ENCODE measurements at regions not wholly inside any gene's neighbourhood (a gene's known extent, or its start where the extent isn't known, plus 50 kb on each side); places are given as distances from the start of the nearest gene placed in this dataset.

DNA sequence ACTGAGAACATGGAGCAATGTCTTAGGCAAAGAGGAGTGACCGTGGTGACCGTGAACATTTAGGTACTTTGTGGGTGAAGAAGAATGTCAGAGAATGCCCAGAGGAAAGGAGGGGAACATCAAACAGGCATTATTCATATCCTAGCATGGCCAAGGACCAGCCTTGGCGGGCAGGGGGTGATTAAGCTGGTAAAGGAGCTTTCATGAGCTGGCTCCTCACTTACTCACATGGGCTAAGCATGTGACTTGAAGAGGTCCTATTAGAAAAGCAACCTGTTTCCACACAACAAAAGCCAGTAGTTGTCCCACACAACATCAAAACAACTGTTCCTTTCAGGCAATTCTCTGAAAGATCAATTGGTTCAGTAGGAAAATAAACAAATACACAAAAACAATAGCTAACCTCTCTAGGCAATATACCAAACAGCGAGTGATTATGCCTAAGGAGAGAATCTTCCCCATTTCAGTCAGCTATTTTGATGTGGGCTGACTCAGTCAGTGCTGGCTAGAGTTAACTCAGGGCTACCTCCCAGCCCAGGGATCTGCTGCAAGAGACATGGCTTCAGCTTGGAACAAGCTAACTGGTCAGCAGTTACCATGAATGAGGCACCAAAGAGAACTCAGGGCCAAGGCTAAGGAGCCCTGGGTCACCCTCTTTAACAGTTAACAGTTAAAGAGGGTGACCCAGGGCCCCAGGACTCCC lies 283.5 kb downstream of the ARHGAP12 start:
- no peak for DNase-seq (ENCODE audit: low spot score)

DNA sequence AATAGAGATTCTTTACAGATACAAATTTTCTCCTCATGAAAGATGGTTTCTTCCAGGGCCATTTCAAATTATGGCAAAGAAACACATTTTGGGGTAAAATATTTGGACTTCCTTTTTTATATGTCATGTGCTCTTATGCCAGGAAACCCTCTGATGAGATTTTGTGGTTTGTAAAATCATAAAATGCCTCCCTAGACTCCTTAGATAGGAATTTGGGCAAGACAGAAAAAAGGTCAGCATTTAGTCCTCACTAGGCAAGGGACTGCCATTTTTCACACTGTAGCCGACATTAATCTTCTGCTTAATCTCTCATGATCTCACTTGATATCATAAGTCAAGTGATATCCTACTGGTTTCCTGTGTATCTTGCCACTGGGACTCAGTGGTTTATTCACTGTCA lies 286.4 kb downstream of the ARHGAP12 start:
- no peak for DNase-seq (ENCODE audit: low spot score)

DNA sequence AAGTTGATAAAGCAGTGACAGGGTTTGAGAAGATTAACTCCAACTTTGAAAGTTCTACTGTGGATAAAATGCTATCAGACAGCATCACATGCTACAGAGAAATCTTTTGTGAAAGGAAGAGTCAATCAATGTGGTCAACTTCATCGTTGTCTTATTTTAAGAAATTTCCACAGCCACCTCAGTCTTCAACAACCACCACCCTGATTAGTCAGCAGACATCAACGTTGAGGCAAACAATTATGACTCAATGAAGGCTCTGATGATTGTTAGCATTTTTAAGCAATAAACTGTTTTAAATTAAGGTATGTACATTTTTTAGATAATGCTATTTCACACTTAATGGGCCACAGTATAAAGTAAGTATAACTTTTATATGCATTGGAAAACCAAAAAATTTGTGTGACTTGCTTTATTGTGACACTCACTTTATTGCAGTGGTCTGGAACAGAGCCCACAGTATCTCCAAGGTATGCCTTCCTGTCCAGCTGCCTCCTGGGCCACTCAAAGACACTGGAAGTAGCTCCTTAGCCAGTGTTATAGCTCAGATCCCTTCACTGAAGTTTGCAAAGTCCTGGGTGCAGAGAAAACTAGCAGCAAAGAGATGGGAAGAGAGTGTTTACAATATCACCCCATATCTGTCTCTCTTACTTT lies 293.1 kb downstream of the ARHGAP12 start:
- no peak for DNase-seq (ENCODE audit: low spot score)

DNA sequence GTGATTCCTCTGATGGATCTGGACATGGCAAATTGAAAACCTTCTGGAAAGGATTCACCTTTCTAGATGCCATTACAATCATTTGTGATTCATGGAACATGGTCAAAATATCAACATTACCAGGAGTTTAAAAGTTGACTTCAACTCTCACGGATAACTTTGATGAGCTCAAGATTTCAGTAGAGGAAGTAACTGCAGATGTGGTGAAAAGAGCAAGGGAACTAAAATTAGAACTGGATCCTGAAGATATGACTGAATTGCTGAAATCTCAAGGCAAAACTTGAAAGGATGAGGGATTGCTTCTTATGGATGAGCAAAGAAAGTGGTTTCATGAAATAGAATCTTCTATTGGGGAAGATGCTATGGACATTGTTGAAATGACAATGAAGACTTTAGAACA lies 293.6 kb downstream of the ARHGAP12 start:
- DNase-seq (ENCODE audit: low spot score): no peak

DNA sequence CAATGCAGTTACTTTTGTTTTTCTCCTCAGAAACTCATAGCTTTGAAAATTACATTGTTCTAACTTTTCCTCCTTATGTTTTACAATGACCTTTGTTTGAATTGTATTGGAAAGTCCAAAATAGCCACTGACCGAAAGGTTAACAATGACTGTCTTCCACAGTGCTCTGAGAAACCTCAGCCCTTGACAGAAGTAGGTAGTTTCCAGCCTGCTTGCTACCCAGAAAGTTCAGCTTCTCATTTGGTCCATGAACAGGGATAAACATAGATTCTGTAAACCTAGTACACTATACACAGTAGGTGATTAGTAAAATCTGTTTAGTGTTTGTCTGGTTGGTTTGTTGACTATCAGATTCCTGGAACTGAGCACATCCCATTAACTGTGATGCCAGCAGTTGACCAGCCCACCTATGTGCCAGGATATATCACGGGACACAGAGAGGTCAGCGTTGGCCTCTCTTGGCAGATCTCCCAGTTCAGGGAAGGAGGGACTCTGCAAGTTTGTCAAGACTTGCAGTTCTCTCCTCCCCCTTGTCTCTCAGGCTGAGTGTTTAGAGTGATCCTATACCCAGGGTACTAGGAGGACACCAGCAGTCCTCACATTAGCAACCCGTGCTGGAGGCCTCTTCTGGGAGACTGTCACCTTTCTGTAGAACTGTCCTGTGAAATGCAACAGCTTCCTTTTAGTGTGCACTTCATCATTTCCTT lies 297.6 kb downstream of the ARHGAP12 start:
- DNase-seq (ENCODE audit: low spot score): no peak

DNA sequence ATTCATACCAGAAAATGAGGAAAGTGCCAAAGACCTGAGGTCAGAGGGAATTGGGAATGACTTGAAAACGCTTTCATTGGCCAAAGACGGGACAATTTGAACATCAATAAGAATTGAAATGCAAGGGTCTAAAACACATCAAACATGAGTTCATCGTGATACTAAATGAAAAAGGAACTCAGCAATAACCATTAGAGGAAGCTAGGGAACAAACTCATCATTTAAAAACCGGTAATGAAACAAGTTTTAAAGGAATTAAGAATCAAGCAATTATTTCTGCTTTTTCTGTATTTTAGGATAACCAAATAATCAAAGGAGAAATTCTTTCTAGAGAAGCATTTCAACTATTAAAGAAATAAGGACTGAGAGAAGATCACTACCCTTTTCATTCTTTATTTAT lies 303.1 kb downstream of the ARHGAP12 start:
- DNase-seq (ENCODE audit: low spot score): no peak

DNA sequence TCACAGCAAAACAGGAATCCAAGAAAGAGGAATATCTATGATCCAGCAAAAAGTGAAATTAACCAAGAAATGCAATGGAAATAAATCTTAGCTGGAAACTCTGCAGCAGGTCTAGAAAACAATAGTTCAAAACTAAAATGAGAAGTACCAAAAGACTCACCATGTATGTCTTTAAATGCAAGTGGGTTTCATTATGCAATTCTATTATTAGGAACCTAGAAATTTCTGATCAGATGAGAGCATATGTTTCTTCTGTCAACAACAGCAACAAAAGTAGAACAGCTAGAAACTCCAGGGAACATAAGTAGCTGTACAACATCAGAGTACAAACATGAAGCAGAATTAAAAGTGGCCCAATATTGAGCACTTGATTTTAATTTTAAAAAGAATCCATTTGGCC lies 304.0 kb downstream of the ARHGAP12 start:
- DNase-seq (ENCODE audit: low spot score): no peak

DNA sequence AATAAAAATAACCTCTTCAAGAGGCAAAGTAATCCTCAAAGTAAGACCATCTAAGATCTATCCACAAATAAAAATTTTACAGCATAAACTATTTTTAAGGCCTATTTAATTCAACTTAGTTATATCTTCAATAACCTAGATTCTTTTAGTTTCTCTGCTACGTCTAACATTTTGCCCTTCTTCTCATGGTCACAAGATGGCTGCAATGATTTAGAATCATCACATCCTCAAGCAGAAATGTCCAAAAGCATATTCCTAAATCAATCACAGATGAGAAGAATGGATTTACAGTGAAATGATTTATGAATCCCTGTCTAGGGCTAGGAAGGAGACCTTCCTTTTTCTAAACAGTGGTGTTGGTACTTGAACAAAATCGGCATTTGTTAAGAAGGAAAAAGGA lies 304.7 kb downstream of the ARHGAP12 start:
- DNase-seq (ENCODE audit: low spot score): no peak

DNA sequence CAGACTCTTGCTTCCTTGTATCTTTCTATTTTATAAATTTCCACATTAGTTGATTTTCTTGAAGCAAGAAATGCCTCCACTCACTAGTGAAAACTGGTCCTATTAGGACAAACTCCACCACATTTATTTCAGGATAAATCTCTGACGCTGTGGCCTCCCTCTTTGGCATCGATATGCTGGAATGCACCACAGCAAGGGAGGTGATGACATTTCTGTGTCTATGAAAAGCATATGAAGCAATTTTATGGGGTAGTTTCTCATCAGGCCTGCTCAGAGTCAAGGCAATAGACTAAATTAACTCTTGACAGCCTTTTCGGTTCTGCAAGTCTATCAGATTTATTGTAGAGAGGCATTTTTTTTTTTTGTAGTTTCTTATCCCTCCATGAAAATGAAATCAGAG lies 304.4 kb downstream of the ZEB1 start:
- DNase-seq (ENCODE audit: low spot score): no peak

DNA sequence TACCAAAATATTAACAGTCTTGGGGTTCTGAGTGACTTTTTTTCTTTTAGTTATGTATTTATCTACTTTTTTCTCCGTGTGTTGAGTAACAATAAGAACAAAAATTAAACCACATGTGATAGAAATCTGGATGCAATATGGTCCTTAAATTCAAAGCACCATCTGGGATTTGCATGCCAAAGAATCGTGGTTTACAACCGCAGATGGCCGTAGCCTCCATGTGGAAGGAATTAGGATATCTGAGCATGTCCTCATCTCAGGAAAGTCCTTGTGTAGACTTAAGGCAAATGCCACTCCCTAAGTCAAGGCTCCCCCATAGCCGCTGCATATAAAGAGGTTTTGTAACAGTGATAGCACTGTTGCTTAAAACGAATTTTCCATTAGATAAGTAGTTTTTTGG lies 304.0 kb downstream of the ZEB1 start:
- DNase-seq (ENCODE audit: low spot score): no peak

DNA sequence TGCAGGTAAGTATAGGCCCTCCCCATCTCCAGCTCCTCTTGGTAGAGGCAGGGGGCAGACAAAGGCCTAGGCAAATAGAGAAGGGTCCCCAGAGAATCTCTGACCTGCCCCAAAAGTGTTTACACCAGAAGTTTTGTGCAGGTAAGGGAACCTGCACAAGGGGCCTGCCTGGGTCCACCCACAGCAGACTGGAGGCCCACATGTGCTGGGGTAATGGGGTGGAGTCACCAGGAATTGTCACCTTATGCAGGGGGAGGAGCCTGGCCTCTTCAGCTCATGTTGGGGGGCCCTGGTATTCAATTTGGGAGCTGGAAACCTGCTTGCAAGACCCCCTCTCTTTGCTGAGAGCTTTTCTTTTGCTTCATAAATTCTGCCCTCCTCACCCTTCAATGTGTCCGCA lies 302.7 kb downstream of the ZEB1 start:
- DNase-seq (ENCODE audit: low spot score): no peak

DNA sequence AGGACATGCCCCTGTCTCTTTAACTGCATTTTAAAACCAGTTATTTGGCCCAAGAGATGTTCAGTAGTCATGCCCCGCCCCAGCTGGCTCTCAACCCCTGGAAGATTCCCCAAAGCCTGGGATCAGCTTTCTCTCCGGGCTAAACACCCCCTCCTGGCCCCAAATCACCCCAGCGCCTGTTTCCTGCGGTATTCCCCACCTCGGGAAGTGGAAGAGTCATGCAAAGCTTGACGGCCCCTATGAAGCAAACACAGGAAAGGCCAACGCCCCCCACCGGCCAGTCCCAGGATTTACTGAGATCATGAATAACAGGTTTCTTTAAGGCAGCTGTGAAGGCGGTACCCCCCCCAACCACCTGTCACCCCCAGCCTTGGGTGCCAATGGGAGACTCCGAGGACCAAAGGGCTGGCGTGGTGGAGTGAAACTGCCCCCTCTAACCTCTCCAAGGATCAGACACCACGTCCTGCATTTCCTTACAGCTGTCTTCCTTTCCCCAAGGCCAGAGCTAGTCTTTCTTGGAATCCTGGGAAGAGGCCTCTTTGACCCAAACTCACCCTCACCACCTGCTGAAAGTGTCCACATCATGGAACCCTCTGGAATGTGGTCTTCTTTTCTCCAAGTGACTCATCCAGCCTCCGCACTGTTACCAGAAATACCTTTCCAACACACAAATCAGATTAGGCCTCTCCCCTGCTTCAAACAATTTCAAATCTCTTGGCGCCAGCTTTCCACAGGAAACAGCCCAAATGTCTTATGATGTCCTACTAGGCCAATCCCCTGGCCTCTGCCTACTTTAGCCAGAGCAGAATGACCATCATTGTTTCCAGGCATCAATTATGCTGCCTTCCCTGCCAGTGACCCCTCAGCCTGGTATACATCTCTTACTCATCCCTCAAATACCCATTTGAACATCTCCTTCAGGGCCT lies 301.5 kb downstream of the ZEB1 start:
- DNase-seq (ENCODE audit: low spot score): no peak

DNA sequence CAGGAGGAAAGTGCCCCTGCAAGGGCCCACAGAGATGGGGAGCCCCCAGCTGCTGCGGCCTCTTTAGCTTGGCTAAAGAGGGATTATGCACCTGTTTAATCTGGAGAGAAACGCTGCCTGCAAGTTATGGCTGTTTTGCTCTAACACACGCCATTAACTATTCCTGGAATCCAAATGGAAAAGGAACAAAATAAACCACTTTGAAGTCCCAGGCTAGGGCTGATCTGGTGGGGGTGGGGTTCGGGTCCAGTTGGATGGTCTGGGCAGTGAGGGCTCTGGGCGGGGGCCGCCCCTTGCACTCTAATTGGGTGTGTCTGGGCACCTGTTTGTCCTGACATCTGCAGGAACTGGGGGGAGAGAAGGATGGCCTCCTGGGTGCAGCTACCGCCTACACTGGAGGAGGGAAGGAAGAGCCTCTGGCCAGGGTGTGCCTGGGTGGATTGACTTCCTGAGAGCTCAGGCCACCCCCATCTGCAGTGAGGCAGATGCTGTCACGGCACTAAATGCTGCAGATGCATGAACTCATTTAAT lies 300.6 kb downstream of the ZEB1 start:
- no peak for DNase-seq (ENCODE audit: low spot score)

DNA sequence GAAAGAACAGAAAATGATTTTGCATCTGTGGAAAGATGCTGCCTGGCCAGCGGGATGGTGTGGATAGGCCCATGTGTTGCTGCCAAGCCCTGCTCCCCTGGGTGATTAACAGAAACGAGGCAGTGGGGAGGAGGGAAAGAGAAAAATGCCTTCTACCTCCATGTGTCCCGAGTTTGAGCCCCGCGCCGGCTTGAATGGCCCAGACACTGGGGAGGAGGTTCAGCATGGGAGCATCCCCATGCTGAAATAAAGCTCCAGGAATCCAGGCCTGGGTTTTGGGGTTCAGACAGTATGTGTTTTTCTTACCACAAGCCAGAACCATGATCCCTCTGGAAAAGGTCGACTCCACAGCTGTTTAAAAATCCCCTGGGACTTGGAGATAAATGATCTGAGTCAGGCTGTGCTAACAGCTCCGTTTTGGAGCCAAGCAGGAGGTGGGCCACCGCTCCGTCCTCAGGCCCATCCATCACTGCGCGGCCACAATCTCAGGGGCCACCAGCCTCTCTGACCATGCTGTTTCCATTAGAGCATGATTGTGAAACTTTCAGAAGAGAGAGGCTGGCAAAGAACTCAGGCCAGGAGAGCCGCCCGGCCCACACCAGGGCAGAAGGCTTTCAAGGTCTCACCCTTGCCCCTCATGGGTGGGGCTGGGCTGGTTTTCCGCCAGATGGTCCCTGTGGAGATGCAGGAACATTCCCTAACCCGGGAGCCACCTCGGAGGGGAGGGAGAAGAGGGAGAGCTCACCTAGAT lies 299.7 kb downstream of the ZEB1 start:
- DNase-seq (ENCODE audit: low spot score): no peak

DNA sequence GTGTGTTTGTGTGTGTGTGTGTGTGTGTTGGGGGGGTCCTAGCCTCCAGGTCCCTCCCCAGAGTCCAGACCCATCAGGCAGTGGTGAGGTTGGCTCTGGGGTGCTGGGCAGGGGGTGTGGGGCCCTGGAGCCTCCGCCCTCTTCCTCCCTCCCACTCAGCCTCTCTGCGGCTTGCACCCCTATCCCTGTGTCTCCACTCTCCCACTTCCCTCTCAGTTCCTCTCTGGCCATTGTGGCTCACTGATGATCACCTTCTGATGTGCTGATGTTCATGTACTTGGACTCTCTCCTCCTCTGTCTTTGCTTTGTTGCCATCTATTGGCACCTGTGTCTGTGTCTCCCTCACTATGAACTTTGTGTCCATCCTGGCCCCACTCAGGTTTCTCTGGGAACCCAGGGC lies 298.7 kb downstream of the ZEB1 start:
- DNase-seq (ENCODE audit: low spot score): no peak

DNA sequence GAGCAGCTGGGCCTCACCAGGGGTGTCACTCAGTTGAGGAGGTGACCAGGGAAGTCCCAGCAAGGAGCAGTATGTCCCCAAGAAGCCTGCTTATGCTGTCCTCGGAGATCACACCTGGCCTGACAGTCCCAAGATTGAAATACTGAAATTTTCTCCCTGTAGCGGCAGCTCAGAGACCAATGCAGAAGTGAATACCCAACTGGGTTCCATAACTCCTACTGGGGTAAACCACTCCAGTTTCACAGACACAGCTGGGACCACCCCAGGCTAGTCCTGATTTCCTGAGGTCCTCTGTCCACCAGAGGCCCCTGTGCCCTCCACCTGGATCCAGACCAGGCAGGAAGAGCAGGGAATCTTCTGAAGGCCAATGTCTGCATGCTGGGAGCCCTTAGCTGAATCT lies 298.1 kb downstream of the ZEB1 start:
- DNase-seq (ENCODE audit: low spot score): no peak

DNA sequence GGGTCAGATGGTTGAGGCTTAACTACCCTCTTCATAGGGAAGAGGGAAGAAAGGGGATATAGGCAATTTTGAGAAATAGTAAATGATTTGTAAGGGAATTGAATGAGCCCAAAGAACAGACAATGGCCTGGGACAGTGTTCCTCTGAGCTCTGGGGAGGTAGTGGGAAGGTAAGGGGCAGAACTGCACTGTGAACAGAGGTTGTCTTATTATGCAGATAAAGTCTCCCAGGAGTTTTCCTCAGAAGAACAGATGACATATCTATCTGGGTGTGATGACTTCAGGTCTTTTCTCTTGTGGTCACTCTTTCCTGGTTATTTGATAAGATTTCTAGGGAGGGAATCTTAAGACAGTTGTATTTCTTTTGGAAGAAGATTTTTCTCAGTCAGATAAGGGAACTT lies 296.1 kb downstream of the ZEB1 start:
- no peak for DNase-seq (ENCODE audit: low spot score)

DNA sequence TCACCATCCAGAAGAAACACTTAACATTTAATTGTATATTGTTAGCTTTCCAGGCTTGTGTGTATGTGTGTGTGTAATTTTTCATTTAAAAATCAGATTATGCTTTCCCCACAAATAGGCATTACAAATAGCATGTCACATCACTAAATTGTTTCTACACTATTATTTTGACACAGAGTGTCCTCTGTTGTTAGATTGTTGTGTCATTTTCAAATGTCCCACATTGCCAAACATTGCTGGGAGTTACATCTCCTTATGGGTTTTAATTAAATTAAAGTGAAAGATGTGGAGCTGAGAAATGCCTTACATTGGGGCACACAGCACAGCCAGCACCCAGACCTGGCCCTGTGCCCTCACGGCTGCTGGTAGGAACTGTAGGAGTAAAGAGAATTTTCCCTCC lies 295.6 kb downstream of the ZEB1 start:
- DNase-seq (ENCODE audit: low spot score): no peak

DNA sequence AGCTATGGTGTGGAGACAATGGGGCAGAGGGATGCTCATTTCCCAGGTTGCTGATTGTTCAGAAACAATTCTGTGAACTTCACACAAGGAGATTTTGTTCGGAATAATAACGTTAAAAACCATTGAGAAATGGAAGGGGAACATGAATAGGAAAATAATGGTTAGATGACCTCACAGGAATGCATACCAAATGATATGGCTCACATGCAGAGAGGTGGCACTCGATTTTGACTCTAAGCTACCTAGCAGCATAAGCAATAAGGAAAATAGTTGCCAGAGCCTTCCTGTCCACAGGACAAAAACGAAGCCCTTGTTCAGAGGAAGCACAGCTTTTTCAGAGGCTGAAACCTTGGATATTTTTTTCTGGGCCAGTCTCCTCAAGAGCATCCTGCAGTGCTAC lies 293.1 kb downstream of the ZEB1 start:
- no peak for DNase-seq (ENCODE audit: low spot score)

DNA sequence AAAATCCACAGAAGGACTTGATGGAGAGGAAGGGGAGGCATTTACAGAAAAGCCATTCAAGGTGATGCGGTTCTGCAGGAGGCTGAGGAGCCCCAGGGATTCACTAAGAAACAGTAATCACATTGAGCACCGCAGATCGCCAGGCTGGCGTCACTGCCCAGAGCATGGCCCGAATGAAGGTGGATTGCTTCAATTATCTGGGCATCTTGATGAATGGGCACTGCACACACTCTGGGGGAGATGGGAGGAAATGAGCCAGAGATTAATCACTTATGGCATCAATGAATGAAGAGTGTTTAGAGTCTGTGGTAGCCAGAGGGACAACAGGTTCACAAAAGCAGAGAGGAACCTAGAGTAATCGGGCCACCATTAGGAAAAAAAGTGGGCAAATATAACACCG lies 292.1 kb downstream of the ZEB1 start:
- DNase-seq (ENCODE audit: low spot score): no peak

DNA sequence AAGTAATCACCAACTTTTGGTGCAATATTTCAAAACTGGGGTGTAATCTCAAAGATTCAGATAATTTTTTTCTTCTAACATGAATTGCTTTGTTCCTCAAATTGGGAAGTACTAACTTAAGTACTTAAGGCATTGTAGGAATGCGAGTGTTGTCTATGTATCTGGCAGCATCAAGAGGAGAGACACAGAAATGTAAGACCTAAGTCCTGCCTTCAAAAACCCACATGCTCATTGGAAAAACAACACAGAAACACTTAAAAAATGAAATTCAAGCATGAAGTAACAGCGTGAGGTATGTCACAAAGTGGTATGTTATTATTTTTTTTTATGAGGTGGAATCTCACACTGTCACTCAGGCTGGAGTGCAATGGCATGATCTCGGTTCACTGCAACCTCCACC lies 288.5 kb downstream of the ZEB1 start:
- DNase-seq (ENCODE audit: low spot score): no peak

DNA sequence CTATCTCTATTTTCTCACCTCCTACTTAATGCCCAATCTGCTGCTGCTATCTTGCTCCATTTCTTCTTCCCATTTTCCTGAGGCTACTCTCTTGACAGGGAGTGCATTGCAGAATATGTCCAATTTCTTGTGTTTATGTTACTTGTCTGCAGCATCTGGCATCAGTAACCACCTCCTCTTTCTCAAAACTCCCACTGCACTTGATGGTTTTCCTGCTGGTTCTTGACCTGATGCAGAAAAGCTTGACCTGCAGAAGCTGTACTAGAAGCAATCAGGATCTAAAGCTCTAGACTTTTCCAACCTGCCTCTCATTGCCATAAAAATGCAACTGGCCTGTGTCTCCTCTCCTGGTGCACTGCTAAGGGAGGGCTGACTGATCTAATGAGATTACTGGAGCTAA lies 287.8 kb downstream of the ZEB1 start:
- DNase-seq (ENCODE audit: low spot score): no peak
